ENCODE measurements at regions not wholly inside any gene's neighbourhood (a gene's known extent, or its start where the extent isn't known, plus 50 kb on each side); places are given as distances from the start of the nearest gene placed in this dataset.

- peaks cover 90% of the 10 kb centered on the region for H3K9me3 ChIP-seq (ENCODE audit: low read length)
- CTCF ChIA-PET (ENCODE audit: low intra/inter-chr PET ratio, low total read pairs) = no interaction called here
- POLR2A ChIA-PET = no interaction called here
- BruUV-seq (replicated peaks) = no TSS peak
- no peaks in the 10 kb centered on the region for H3K4me1 ChIP-seq (ENCODE audit: insufficient read depth, low read length)
- H3K9ac ChIP-seq (ENCODE audit: insufficient read depth, low read depth, low read length) = no peak overlapping the region
- WGBS (ENCODE audit: low lambda C conversion rate) = 0% methylated on average over 2 of the region's 2 CpGs
- no peak overlapping the region for H3K4me3 ChIP-seq (replicated peaks in 1 of 3; ENCODE audit: insufficient read depth in 1 of 3, low read depth in 2 of 3, low read length in 3 of 3)
- no peaks in the 10 kb centered on the region for H3K27me3 ChIP-seq (ENCODE audit: control insufficient read depth in 1 of 2, insufficient read depth in 2 of 2, low read length in 2 of 2)
- H3K27ac ChIP-seq (ENCODE audit: extremely low read length, insufficient read depth, low read length) = no peak overlapping the region
- TF ChIP-seq ZNF138 (CRISPR knock-in tag; IDR thresholded peaks at IDR 0.05; ENCODE audit: low read depth) (no peak), POLR2AphosphoS5 (IDR thresholded peaks at IDR 0.05; ENCODE audit: low read depth, low read length) (no peak), ZBTB38 (CRISPR knock-in tag; IDR thresholded peaks at IDR 0.05) (no peak), KLF11 (CRISPR knock-in tag; IDR thresholded peaks at IDR 0.05) (no peak), CEBPZ (IDR thresholded peaks at IDR 0.05; ENCODE audit: low read length) (no peak), U2AF1 (optimal IDR thresholded peaks at IDR 0.05; ENCODE audit: low read depth, low read length) (no peak), KDM5B (CRISPR knock-in tag; IDR thresholded peaks at IDR 0.05; ENCODE audit: borderline replicate concordance) (no peak), MXI1 (IDR thresholded peaks at IDR 0.05; ENCODE audit: borderline replicate concordance, low read depth, low read length) (no peak)
- no peak overlapping the region for H2AFZ ChIP-seq (ENCODE audit: low read length)
- no peak overlapping the region for H3K4me2 ChIP-seq (ENCODE audit: low read depth, low read length)
- intact Hi-C loops (cut with micrococcal nuclease; ENCODE audit: unreplicated experiment) (no loop called here), in situ Hi-C loops (cut with HindIII; ENCODE audit: extremely low pct_ligation_motif_present, low pct_unique_long_range_greater_than_20kb) (no loop called here)
- no peaks in the 10 kb centered on the region for H3K36me3 ChIP-seq (replicated peaks in 1 of 2; ENCODE audit: control insufficient read depth in 1 of 2, insufficient read depth in 2 of 2, low read length in 2 of 2)
- ATAC-seq (no peak), DNase-seq (ENCODE audit: low spot score) (no peak), FAIRE-seq (no peak)
- no peaks in the 10 kb centered on the region for H4K20me1 ChIP-seq (ENCODE audit: insufficient read depth, low read length)
- no peaks in the 10 kb centered on the region for H3K79me2 ChIP-seq (ENCODE audit: insufficient read depth, low read length)
Observed at GRCh38 chr14:98543074-98543473, 728.9 kb downstream of the BCL11B start.

All from HepG2 (cell line).